Astrocyte (in vitro differentiated cells and primary cell): ENCODE measurements at regions not wholly inside any gene's neighbourhood (a gene's known extent, or its start where the extent isn't known, plus 50 kb on each side); places are given as distances from the start of the nearest gene placed in this dataset.

Experiments
- CTCF ChIP-seq: IDR thresholded peaks from 2 replicates; pipeline ENCODE4 v1.5.1; 2011; ENCODE audit warnings: low read depth, mild to moderate bottlenecking, inconsistent platforms, low read length, moderate library complexity; ENCODE audit not compliant: insufficient read depth
- EZH2 ChIP-seq: IDR thresholded peaks from 2 replicates; pipeline ENCODE4 v1.6.1; 2012; ENCODE audit warnings: mild to moderate bottlenecking, low read length, inconsistent platforms; ENCODE audit not compliant: insufficient read depth

GRCh38 chr5:164132358-164132757 lies 626.9 kb downstream of the MAT2B start:
- TF ChIP-seq CTCF (no peak), EZH2 (no peak)
